GM23338 (cell line): ENCODE measurements at regions not wholly inside any gene's neighbourhood (a gene's known extent, or its start where the extent isn't known, plus 50 kb on each side); places are given as distances from the start of the nearest gene placed in this dataset.

Experiments used
- CTCF ChIP-seq, 2 experiments: fragments of 200-600 bp in 1 of 2; sonication (generic) in 1 of 2; conservative IDR thresholded peaks; 2 replicates each; pipeline versions ENCODE4 v1.5.1 to v1.6.1; 2016 to 2017; ENCODE audit warnings: antibody characterized with exemption in 2 of 2, low read depth in 2 of 2, mild to moderate bottlenecking in 2 of 2, moderate library complexity in 1 of 2
- ETS1 ChIP-seq: IDR thresholded peaks from 2 replicates; pipeline ENCODE4 v1.6.1; 2016; ENCODE audit warnings: antibody characterized with exemption
- EZH2 ChIP-seq: fragments of 200-600 bp; sonication (generic); IDR thresholded peaks from one replicate; pipeline ENCODE4 v1.8.0; 2017; ENCODE audit warnings: antibody characterized with exemption, mild to moderate bottlenecking, low read depth; ENCODE audit not compliant: unreplicated experiment
- JUNB ChIP-seq: IDR thresholded peaks from one replicate; pipeline ENCODE4 v1.6.1; 2016; ENCODE audit warnings: antibody characterized with exemption; ENCODE audit not compliant: unreplicated experiment
- POLR2AphosphoS5 ChIP-seq: IDR thresholded peaks from 2 replicates; pipeline ENCODE4 v1.6.1; 2016; ENCODE audit warnings: antibody characterized with exemption, low read depth
- REST ChIP-seq: IDR thresholded peaks from one replicate; pipeline ENCODE4 v1.6.1; 2018; ENCODE audit warnings: antibody characterized with exemption; ENCODE audit not compliant: unreplicated experiment

GRCh38 chr14:28870033-28870564 is 103.5 kb downstream of the FOXG1 start:
- TF ChIP-seq CTCF (conservative IDR thresholded peaks at IDR 0.05; ENCODE audit: low read depth in 2 of 2) (no peak), ETS1 (no peak), POLR2AphosphoS5 (no peak), JUNB (no peak), EZH2 (no peak), REST (no peak)
